ENCODE measurements at regions not wholly inside any gene's neighbourhood (a gene's known extent, or its start where the extent isn't known, plus 50 kb on each side); places are given as distances from the start of the nearest gene placed in this dataset.
"Not testable (repeated sequence)": the region's sequence is repeated elsewhere in the genome, so short reads cannot be mapped to it uniquely, and the experiment has no call there.

DNA sequence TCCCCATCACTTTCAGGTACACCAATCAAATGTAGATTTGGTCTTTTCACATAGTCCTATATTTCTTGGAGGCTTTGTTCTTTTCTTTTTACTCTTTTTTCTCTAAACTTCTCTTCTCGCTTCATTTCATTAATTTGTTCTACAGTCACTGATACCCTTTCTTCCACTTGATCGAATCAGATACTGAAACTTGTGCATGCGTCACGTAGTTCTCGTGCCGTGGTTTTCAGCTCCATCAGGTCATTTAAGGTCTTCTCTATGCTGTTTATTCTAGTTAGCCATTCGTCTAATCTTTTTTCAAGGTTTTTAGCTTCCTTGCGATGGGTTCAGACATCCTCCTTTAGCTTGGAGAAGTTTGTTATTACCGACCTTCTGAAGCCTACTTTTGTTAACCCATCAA, 70.6 kb downstream of the DLEU7 start:
- not testable (repeated sequence) for DNase-seq
